WERI-Rb-1 (cell line): ENCODE measurements at regions not wholly inside any gene's neighbourhood (a gene's known extent, or its start where the extent isn't known, plus 50 kb on each side); places are given as distances from the start of the nearest gene placed in this dataset.

Experiments used
- DNase-seq: peaks from one replicate; pipeline ENCODE4 v3.0.0-alpha.2; 2020
- H3K27ac ChIP-seq: fragments of 250-450 bp; sonication (Bioruptor Pico); 2 replicates; pipeline ENCODE4 v1.5.1; 2020; ENCODE audit warnings: mild to moderate bottlenecking, moderate library complexity
- H3K27me3 ChIP-seq: fragments of 250-450 bp; sonication (Bioruptor Pico); 2 replicates; pipeline ENCODE4 v1.5.1; 2021; ENCODE audit warnings: mild to moderate bottlenecking, low read depth, moderate library complexity; ENCODE audit not compliant: insufficient read depth, severe bottlenecking
- H3K36me3 ChIP-seq: fragments of 250-450 bp; sonication (Bioruptor Pico); 2 replicates; pipeline ENCODE4 v1.5.1; 2020; ENCODE audit warnings: mild to moderate bottlenecking, moderate library complexity
- H3K4me3 ChIP-seq: 2 replicates; pipeline ENCODE4 v1.5.1; 2011; ENCODE audit warnings: low read depth, mild to moderate bottlenecking, control low read depth, low read length
- H3K9me3 ChIP-seq: fragments of 250-450 bp; sonication (Bioruptor Pico); 2 replicates; pipeline ENCODE4 v1.5.1; 2021; ENCODE audit warnings: mild to moderate bottlenecking, moderate library complexity; ENCODE audit not compliant: severe bottlenecking
- TF ChIP-seq, protein P1 (sequence below): IDR thresholded peaks from 2 replicates; pipeline ENCODE4 v1.5.1; 2011; ENCODE audit warnings: low read depth, mild to moderate bottlenecking, control low read depth, inconsistent platforms, low read length

DNA sequence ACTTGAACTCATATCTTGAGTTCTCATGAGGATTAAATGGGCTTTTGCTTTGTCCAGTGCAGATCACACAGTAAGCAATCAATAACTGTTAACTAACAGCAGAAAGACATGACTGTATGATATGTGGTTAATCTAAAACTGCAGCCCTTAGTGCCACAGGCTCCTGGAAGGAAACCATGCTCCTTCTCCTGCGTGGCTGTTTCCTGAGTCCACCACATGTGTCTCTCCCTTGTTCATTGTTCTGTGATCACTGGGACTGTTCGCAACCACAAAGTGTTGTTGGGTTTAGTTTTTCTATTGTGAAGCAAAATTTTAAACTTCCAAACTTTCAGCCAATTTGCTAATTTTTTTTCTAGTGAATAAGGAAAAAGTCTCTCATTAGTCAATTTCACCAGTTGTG lies 130.9 kb upstream of the PTPRM start:
- no peaks in the 10 kb centered on the region for H3K36me3 ChIP-seq
- H3K27me3 ChIP-seq, result no peaks in the 10 kb centered on the region
- H3K4me3 ChIP-seq, result no peak overlapping the region
- no peak overlapping the region for H3K27ac ChIP-seq
- TF ChIP-seq, protein P1, sequence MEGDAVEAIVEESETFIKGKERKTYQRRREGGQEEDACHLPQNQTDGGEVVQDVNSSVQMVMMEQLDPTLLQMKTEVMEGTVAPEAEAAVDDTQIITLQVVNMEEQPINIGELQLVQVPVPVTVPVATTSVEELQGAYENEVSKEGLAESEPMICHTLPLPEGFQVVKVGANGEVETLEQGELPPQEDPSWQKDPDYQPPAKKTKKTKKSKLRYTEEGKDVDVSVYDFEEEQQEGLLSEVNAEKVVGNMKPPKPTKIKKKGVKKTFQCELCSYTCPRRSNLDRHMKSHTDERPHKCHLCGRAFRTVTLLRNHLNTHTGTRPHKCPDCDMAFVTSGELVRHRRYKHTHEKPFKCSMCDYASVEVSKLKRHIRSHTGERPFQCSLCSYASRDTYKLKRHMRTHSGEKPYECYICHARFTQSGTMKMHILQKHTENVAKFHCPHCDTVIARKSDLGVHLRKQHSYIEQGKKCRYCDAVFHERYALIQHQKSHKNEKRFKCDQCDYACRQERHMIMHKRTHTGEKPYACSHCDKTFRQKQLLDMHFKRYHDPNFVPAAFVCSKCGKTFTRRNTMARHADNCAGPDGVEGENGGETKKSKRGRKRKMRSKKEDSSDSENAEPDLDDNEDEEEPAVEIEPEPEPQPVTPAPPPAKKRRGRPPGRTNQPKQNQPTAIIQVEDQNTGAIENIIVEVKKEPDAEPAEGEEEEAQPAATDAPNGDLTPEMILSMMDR, result no peak
- H3K9me3 ChIP-seq, result no peaks in the 10 kb centered on the region
- DNase-seq, result no peak

DNA sequence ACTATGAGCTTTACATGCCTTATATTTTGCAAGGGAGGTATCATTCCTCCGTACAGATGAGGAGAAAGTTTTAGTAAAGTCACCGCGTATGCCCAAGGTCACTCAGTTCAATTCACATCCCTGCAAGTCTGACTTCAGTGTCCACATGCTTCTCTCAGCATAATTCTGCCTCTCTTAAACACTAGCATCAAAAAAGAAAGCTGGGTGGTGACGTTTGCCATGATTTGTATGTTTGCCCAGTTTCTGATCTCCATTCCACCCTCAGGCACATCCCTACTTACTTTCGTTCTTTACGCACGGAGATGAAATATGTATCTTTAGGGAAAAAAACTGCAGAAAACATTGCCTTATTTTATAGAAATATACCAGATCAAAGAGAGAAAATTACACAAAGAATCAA lies 129.2 kb upstream of the PTPRM start:
- no peaks in the 10 kb centered on the region for H3K9me3 ChIP-seq
- no peak overlapping the region for H3K27ac ChIP-seq
- H3K27me3 ChIP-seq, result no peaks in the 10 kb centered on the region
- H3K36me3 ChIP-seq, result no peaks in the 10 kb centered on the region
- DNase-seq, result no peak
- TF ChIP-seq, protein P1, result no peak
- H3K4me3 ChIP-seq, result no peak overlapping the region

DNA sequence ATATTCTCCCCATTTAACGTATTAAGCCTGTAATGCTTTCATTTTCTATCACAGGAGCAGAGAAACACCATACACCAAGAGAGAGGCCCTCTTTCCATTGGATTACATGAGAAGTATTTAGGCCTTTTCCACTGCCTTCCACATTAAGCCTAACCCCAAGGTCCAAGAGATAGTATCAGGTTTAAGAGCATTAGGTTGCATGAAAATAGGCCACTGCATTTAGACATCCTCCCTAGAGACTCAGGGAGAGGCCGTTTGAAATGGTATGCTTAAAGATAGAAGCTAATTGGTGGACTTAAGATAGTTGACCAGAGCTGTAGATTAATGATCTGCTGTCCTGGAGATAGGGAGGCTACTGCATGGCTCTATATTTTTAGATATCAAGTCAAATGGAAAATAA lies 128.5 kb upstream of the PTPRM start:
- TF ChIP-seq, protein P1, result no peak
- no peak overlapping the region for H3K4me3 ChIP-seq
- H3K9me3 ChIP-seq, result no peaks in the 10 kb centered on the region
- no peak overlapping the region for H3K27ac ChIP-seq
- H3K36me3 ChIP-seq, result no peaks in the 10 kb centered on the region
- no peaks in the 10 kb centered on the region for H3K27me3 ChIP-seq
- DNase-seq, result no peak

DNA sequence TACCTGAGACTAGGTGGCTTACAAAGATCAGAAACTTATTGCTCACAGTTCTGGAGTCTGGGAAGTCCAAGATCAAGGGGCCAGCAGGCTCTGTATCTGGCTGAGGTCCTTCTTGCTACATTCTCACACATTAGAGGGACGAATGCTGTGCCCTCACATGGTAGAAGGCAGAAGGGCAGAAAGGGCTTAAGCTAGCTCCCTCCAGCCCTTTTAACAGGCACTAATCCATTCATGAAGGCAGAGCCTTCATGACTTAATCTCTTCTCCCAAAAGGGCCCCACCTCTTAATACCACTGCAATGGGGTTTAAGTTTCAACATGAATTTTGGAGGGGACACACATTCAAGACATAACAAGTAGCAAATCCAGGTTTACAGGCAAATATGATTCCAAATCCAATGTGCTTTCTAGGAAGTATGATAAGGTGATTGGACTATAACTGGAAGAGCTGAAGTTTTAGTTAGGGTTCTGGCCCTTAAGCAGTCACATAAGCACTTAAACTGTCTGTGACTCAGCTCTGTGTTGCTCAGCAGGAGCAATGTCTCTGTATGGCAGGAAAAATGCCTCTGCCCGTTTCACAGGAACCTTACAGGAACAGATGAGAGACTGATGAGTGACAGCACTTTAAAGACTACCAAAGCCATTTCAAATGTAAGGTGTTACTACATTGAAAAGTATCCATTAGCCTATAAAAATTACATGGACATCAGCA lies 119.6 kb upstream of the PTPRM start:
- H3K9me3 ChIP-seq, result no peaks in the 10 kb centered on the region
- no peaks in the 10 kb centered on the region for H3K36me3 ChIP-seq
- DNase-seq, result peak; percentile 40
- TF ChIP-seq, protein P1, result no peak; the same call in 1 of the 2 replicates
- H3K27me3 ChIP-seq, result no peaks in the 10 kb centered on the region
- H3K4me3 ChIP-seq, result no peak overlapping the region
- H3K27ac ChIP-seq, result no peak overlapping the region

DNA sequence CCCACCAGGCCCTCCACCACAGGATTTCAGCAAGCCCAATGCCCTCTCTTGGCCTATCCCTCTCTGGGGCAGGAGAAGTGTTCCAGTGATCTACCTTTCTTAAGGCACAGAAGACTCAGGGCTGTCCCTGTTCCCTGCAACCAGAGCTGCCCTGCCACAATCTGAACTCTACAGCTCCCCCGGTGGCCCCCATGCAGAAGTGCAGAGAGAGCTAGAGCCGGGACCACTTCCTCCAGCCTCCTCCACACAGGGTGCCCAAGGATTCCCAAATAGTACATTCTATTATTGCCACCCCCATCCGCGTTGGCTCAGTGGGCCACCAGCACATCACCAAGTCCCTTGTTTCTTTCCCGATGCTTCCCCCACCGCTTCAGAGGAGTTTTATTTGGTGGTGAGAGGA lies 114.8 kb upstream of the PTPRM start:
- H3K27me3 ChIP-seq, result no peaks in the 10 kb centered on the region
- TF ChIP-seq, protein P1, result peak; percentile 78
- H3K36me3 ChIP-seq, result no peaks in the 10 kb centered on the region
- H3K27ac ChIP-seq, result no peak overlapping the region
- peak; percentile 46 for DNase-seq
- no peaks in the 10 kb centered on the region for H3K9me3 ChIP-seq
- no peak overlapping the region for H3K4me3 ChIP-seq

DNA sequence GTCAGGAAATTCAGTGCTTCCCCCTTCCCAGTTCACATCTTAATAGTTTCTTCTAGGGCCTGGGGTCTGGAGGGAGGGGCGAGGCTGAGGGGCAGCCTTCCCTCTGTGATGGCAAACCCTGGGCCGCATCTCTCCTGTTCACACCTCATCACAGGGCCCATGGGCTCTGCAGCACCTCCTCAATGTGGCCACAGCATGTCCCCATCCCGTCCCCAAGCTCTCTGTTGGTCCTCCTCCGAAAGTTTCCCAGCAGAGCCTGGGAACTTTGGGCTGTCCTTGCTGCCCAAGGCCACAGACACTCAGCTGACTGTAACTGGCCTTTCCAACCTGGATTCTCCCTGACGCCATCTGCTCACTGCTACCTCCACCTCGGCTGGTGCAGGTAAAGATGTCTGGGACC lies 112.7 kb upstream of the PTPRM start:
- Histone ChIP-seq H3K9me3 (no peaks in the 10 kb centered on the region), H3K36me3 (no peaks in the 10 kb centered on the region), H3K27ac (no peak overlapping the region), H3K27me3 (no peaks in the 10 kb centered on the region), H3K4me3 (no peak overlapping the region)
- no peak for DNase-seq
- TF ChIP-seq, protein P1, result no peak
